ENCODE measurements at regions not wholly inside any gene's neighbourhood (a gene's known extent, or its start where the extent isn't known, plus 50 kb on each side); places are given as distances from the start of the nearest gene placed in this dataset.

- Histone ChIP-seq H3K27ac (ENCODE audit: low read depth, low read length) (no peak overlapping the region), H3K9me3 (ENCODE audit: control insufficient read depth in 2 of 3, low read length in 3 of 3) (no peaks in the 10 kb centered on the region), H3K4me3 (ENCODE audit: low read length) (no peak overlapping the region), H3K27me3 (ENCODE audit: control insufficient read depth in 2 of 2, insufficient read depth in 2 of 2, low read length in 2 of 2) (no peaks in the 10 kb centered on the region), H3K36me3 (ENCODE audit: control insufficient read depth in 2 of 3, insufficient read depth in 3 of 3, low read length in 3 of 3) (no peaks in the 10 kb centered on the region), H3K4me1 (ENCODE audit: control insufficient read depth in 2 of 2, insufficient read depth in 2 of 2, low read length in 2 of 2) (no peaks in the 10 kb centered on the region)
- no peak for ATAC-seq
- Mint-ChIP-seq H3K27ac (peak overlapping the region in 1 of 9 donors; percentile 59), H3K4me1 (peaks cover 0 to 16% (median 5%) of the 10 kb centered on the region in 7 donors), H3K9me3 (peaks cover 0 to 3% (median 0%) of the 10 kb centered on the region in 11 donors), H3K36me3 (peaks cover 0 to 4% (median 0%) of the 10 kb centered on the region in 5 donors), H3K4me3 (no peak overlapping the region), H3K27me3 (peaks cover 0 to 14% (median 0%) of the 10 kb centered on the region in 5 donors)
- intact Hi-C loops (cut with micrococcal nuclease): no loop called here
- ChIA-PET CTCF (no interaction called here), POLR2A (no interaction called here)
- DNase-seq: no peak
Measured at GRCh38 chr10:11388996-11389395, 222.5 kb downstream of the USP6NL start.

GRCh38 chr10:11387551-11388222 lies 223.8 kb downstream of the USP6NL start:
- Mint-ChIP-seq H3K4me1 (peaks cover 0 to 7% (median 5%) of the 10 kb centered on the region in 7 donors), H3K9me3 (peaks cover 0 to 3% (median 0%) of the 10 kb centered on the region in 11 donors), H3K36me3 (peaks cover 0 to 4% (median 0%) of the 10 kb centered on the region in 5 donors), H3K27ac (peak overlapping the region in 3 of 9 donors; percentile 1 to 33 (median 28)), H3K4me3 (no peak overlapping the region), H3K27me3 (peaks cover 0 to 13% (median 0%) of the 10 kb centered on the region in 5 donors)
- H3K36me3 ChIP-seq (ENCODE audit: control insufficient read depth in 2 of 3, insufficient read depth in 3 of 3, low read length in 3 of 3): no peaks in the 10 kb centered on the region
- H3K27me3 ChIP-seq (ENCODE audit: control insufficient read depth in 2 of 2, insufficient read depth in 2 of 2, low read length in 2 of 2): no peaks in the 10 kb centered on the region
- ATAC-seq (no peak), DNase-seq (no peak)
- no peaks in the 10 kb centered on the region for H3K9me3 ChIP-seq (ENCODE audit: control insufficient read depth in 2 of 3, low read length in 3 of 3)
- CTCF ChIA-PET: interaction anchor here (0.7 kb wide), 1 partner anchor 8 kb away, joined by 3 read pairs; no protein-coding TSS in a partner anchor
- H3K4me3 ChIP-seq (ENCODE audit: low read length): no peak overlapping the region
- no peaks in the 10 kb centered on the region for H3K4me1 ChIP-seq (ENCODE audit: control insufficient read depth in 2 of 2, insufficient read depth in 2 of 2, low read length in 2 of 2)
- intact Hi-C loops (cut with micrococcal nuclease): no loop called here
- POLR2A ChIA-PET: no interaction called here
- no peak overlapping the region for H3K27ac ChIP-seq (ENCODE audit: low read depth, low read length)

- no peaks in the 10 kb centered on the region for H3K36me3 ChIP-seq (ENCODE audit: control insufficient read depth in 2 of 3, insufficient read depth in 3 of 3, low read length in 3 of 3)
- no peaks in the 10 kb centered on the region for H3K4me1 ChIP-seq (ENCODE audit: control insufficient read depth in 2 of 2, insufficient read depth in 2 of 2, low read length in 2 of 2)
- no peaks in the 10 kb centered on the region for H3K9me3 ChIP-seq (ENCODE audit: control insufficient read depth in 2 of 3, low read length in 3 of 3)
- no peak for ATAC-seq
- ChIA-PET POLR2A (interaction anchor here (1.2 kb wide), 1 partner anchor 9 kb away, joined by 3 read pairs; no protein-coding TSS in a partner anchor), CTCF (no interaction called here)
- H3K27ac ChIP-seq (ENCODE audit: low read depth, low read length): no peak overlapping the region
- no peak overlapping the region for H3K4me3 ChIP-seq (ENCODE audit: low read length)
- no peak overlapping the region for H3K4me3 Mint-ChIP-seq
- H3K27me3 Mint-ChIP-seq: peaks cover 0 to 12% (median 0%) of the 10 kb centered on the region in 5 donors
- peaks cover 0 to 7% (median 5%) of the 10 kb centered on the region in 7 donors for H3K4me1 Mint-ChIP-seq
- DNase-seq: no peak
- H3K27ac Mint-ChIP-seq: peak overlapping the region in 1 of 9 donors; percentile 59
- H3K36me3 Mint-ChIP-seq: peaks cover 0 to 4% (median 0%) of the 10 kb centered on the region in 5 donors
- H3K9me3 Mint-ChIP-seq: peaks cover 0 to 3% (median 0%) of the 10 kb centered on the region in 11 donors
- intact Hi-C loops (cut with micrococcal nuclease): no loop called here
- H3K27me3 ChIP-seq (ENCODE audit: control insufficient read depth in 2 of 2, insufficient read depth in 2 of 2, low read length in 2 of 2): no peaks in the 10 kb centered on the region
Measured at GRCh38 chr10:11387044-11387443, 224.4 kb downstream of the USP6NL start.
